PC-9 (cell line): ENCODE measurements at regions not wholly inside any gene's neighbourhood (a gene's known extent, or its start where the extent isn't known, plus 50 kb on each side); places are given as distances from the start of the nearest gene placed in this dataset.

Experiments
- EZH2 ChIP-seq: fragments of 200-600 bp; sonication (generic); IDR thresholded peaks from 2 replicates; pipeline ENCODE4 v1.8.0; 2017; ENCODE audit warnings: antibody characterized with exemption, low read depth
- TF ChIP-seq, protein P1 (sequence below): fragments of 200-600 bp; sonication (generic); conservative IDR thresholded peaks from 2 replicates; pipeline ENCODE4 v1.6.1; 2017; ENCODE audit warnings: mixed run types, antibody characterized with exemption, mild to moderate bottlenecking, moderate library complexity

DNA sequence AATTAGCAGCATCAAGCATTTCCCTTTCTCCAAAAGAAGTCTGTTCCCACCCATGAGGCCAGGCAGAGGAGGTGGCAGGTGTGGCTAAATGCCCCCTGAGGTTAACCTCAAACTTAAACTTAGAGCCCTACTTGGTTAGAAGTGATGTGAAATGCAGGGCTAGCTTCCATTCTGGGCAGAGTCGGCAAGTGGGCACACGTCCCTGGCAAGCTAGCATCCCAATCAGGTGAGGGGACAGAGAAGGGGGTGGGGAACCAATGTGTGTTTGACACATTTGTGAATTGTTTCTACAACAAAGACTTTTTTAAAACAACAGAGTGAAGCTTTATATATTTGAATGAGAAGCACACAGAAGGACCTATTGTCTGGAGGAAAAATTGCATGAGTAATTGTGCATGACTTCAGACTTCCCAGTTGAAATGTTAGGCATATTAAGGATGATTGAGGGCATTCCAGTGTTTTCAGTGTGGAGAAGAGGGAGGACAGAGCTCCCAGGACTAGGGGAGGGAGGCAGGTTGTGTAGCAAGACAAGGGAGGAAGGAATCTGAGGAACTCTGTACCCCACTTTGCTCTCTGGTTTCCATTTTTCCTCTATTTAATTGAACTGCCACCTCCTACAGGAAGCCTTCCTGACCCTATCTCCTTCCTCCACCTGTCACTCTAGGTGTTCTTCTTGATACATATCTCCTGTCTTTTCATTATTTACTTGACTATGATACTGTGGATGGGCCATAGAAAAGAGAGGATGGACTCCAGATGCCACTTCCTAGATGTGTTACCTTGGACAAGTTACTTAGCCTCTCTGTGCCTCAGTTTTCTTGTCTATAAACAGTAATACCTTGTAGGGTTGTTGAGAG is 83.3 kb upstream of the PICALM start:
- TF ChIP-seq, protein P1, sequence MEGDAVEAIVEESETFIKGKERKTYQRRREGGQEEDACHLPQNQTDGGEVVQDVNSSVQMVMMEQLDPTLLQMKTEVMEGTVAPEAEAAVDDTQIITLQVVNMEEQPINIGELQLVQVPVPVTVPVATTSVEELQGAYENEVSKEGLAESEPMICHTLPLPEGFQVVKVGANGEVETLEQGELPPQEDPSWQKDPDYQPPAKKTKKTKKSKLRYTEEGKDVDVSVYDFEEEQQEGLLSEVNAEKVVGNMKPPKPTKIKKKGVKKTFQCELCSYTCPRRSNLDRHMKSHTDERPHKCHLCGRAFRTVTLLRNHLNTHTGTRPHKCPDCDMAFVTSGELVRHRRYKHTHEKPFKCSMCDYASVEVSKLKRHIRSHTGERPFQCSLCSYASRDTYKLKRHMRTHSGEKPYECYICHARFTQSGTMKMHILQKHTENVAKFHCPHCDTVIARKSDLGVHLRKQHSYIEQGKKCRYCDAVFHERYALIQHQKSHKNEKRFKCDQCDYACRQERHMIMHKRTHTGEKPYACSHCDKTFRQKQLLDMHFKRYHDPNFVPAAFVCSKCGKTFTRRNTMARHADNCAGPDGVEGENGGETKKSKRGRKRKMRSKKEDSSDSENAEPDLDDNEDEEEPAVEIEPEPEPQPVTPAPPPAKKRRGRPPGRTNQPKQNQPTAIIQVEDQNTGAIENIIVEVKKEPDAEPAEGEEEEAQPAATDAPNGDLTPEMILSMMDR = no peak
- TF ChIP-seq EZH2 = no peak
